Endothelial cell of umbilical vein (primary cell): ENCODE measurements at regions not wholly inside any gene's neighbourhood (a gene's known extent, or its start where the extent isn't known, plus 50 kb on each side); places are given as distances from the start of the nearest gene placed in this dataset.

ENCODE experiments used
- BruUV-seq: library from RNA; stranded (reverse); fragments of 400-500 nt; replicated peaks from 2 replicates; lab custom pipeline; 2021; lab: Mats Ljungman, UMichigan
- CTCF ChIA-PET: fragments of 300-600, 350-600 bp; sonication (Branson Sonifier 250); formaldehyde crosslinking; loops from one replicate; lab custom pipeline; 2021; ENCODE audit warnings: antibody characterized with exemption, inconsistent platforms; lab: Charles Lee
- POLR2A ChIA-PET: fragments of 300-600, 350-600 bp; sonication (Branson Sonifier 250); formaldehyde crosslinking; loops from one replicate; lab custom pipeline; 2021; ENCODE audit warnings: antibody characterized with exemption, inconsistent platforms; lab: Charles Lee
- DNase-seq: peaks from one replicate; pipeline ENCODE4 v3.0.0-alpha.2; 2011; ENCODE audit warnings: low read depth, low spot score
- FAIRE-seq: peaks from 2 replicates; lab custom pipeline; 2011; peaks lifted over from hg19 to GRCh38; lab: Jason Lieb, UNC
- H2AFZ ChIP-seq: 2 replicates; pipeline ENCODE4 v1.6.0; 2012; ENCODE audit warnings: low read depth, low read length, control low read depth, inconsistent platforms
- H3K27ac ChIP-seq: 2 replicates; pipeline ENCODE4 v1.5.1; 2011; ENCODE audit warnings: low read depth, mild to moderate bottlenecking, control low read depth, low read length, moderate library complexity; ENCODE audit not compliant: insufficient read depth
- H3K27me3 ChIP-seq, 2 experiments: 2 replicates each; pipeline versions ENCODE4 v1.6.0 to v1.6.1; 2011; ENCODE audit warnings: low read length in 2 of 2, mixed read lengths in 1 of 2; ENCODE audit not compliant: control insufficient read depth in 2 of 2, insufficient read depth in 2 of 2
- H3K36me3 ChIP-seq, 2 experiments: 2 replicates in 1 of 2; 3 replicates in 1 of 2; pipeline ENCODE4 v1.5.1; 2011; ENCODE audit warnings: low read length in 2 of 2, mild to moderate bottlenecking in 1 of 2, moderate library complexity in 1 of 2; ENCODE audit not compliant: control insufficient read depth in 2 of 2, insufficient read depth in 2 of 2; ENCODE audit errors: extremely low read depth in 1 of 2
- H3K4me1 ChIP-seq: 3 replicates; pipeline ENCODE4 v1.5.1; 2011; ENCODE audit warnings: mild to moderate bottlenecking, low read length; ENCODE audit not compliant: control insufficient read depth, insufficient read depth; ENCODE audit errors: extremely low read depth
- H3K4me2 ChIP-seq: 2 replicates; pipeline ENCODE4 v1.6.1; 2011; ENCODE audit warnings: low read length, control low read depth, mixed read lengths; ENCODE audit not compliant: insufficient read depth
- H3K4me3 ChIP-seq, 3 experiments: fragments of 200-600 bp in 1 of 3; sonication (generic), shearing (Covaris generic) in 1 of 3; replicated peaks in 1 of 3; 2 replicates each; pipeline ENCODE4 v1.5.1; 2011 to 2016; ENCODE audit warnings: control low read depth in 3 of 3, low read length in 3 of 3, mild to moderate bottlenecking in 2 of 3, inconsistent platforms in 1 of 3, low read depth in 1 of 3, moderate library complexity in 1 of 3; ENCODE audit not compliant: insufficient read depth in 1 of 3
- H3K79me2 ChIP-seq: 2 replicates; pipeline ENCODE4 v1.6.0; 2012; ENCODE audit warnings: low read length, inconsistent platforms; ENCODE audit not compliant: control insufficient read depth, insufficient read depth
- H3K9ac ChIP-seq: replicated peaks from 2 replicates; pipeline ENCODE3; 2011; ENCODE audit warnings: low read length, control low read depth; ENCODE audit not compliant: insufficient read depth; ENCODE audit errors: extremely low read depth
- H3K9me1 ChIP-seq: replicated peaks from 3 replicates; pipeline ENCODE4 v1.6.0; 2011; ENCODE audit warnings: mild to moderate bottlenecking, low read length; ENCODE audit not compliant: control insufficient read depth, insufficient read depth; ENCODE audit errors: extremely low read depth
- H3K9me3 ChIP-seq: replicated peaks from 2 replicates; pipeline ENCODE4 v1.5.1; 2012; ENCODE audit warnings: low read length, inconsistent platforms; ENCODE audit not compliant: control insufficient read depth, insufficient read depth
- H4K20me1 ChIP-seq: replicated peaks from 2 replicates; pipeline ENCODE3; 2011; ENCODE audit warnings: mild to moderate bottlenecking, low read length; ENCODE audit not compliant: control insufficient read depth, insufficient read depth; ENCODE audit errors: extremely low read depth
- CTCF ChIP-seq, 2 donors: IDR thresholded peaks; 1 replicate in 1 of 2; 2 replicates in 1 of 2; pipeline ENCODE4 v1.5.1; 2011; ENCODE audit warnings: low read length in 2 of 2, mild to moderate bottlenecking in 2 of 2, moderate library complexity in 2 of 2, control low read depth in 1 of 2, inconsistent platforms in 1 of 2, low read depth in 1 of 2; ENCODE audit not compliant: insufficient read depth in 1 of 2; ENCODE audit errors: extremely low read depth in 1 of 2
- EZH2 ChIP-seq: IDR thresholded peaks from 2 replicates; pipeline ENCODE4 v1.6.1; 2012; ENCODE audit warnings: borderline replicate concordance, low read depth, mild to moderate bottlenecking, moderate library complexity, low read length, inconsistent platforms; ENCODE audit not compliant: severe bottlenecking
- FOS ChIP-seq: IDR thresholded peaks from 2 replicates; pipeline ENCODE4 v1.6.1; 2011; ENCODE audit warnings: mild to moderate bottlenecking, low read length, moderate library complexity, borderline replicate concordance; ENCODE audit not compliant: insufficient read depth
- GATA2 ChIP-seq: IDR thresholded peaks from 2 replicates; pipeline ENCODE4 v1.7.0; 2011; ENCODE audit warnings: low read depth, mild to moderate bottlenecking, moderate library complexity, mixed read lengths, low read length; ENCODE audit not compliant: insufficient read length, insufficient read depth
- JUN ChIP-seq: IDR thresholded peaks from 2 replicates; pipeline ENCODE4 v1.6.1; 2011; ENCODE audit warnings: borderline replicate concordance, low read depth; ENCODE audit not compliant: insufficient read length, insufficient read depth
- MAX ChIP-seq: IDR thresholded peaks from 2 replicates; pipeline ENCODE4 v1.6.1; 2011; ENCODE audit not compliant: insufficient read depth, insufficient read length
- MYC ChIP-seq: IDR thresholded peaks from one replicate; pipeline ENCODE4 v1.6.1; 2011; ENCODE audit warnings: mild to moderate bottlenecking, low read depth, low read length
- POLR2A ChIP-seq: IDR thresholded peaks from 2 replicates; pipeline ENCODE4 v1.6.1; 2012; ENCODE audit warnings: low read depth, mild to moderate bottlenecking, control low read depth, low read length
- POLR2AphosphoS5 ChIP-seq: IDR thresholded peaks from 2 replicates; pipeline ENCODE4 v1.6.1; 2012; ENCODE audit warnings: low read depth, mild to moderate bottlenecking, control low read depth, low read length, moderate library complexity; ENCODE audit not compliant: insufficient read depth
- dilution Hi-C: fragments of 300-500 bp; cut with MboI; formaldehyde crosslinking; loops from one replicate; pipeline ENCODE4 v1.15.0; 2019; ENCODE audit warnings: low sequenced_read_pairs; ENCODE audit not compliant: extremely low pct_ligation_motif_present
- intact Hi-C: fragments of 100-400 bp; cut with micrococcal nuclease; formaldehyde crosslinking; loops from one replicate; pipeline ENCODE4 v1.10.0; 2022

- CTCF ChIA-PET, result no interaction called here
- dilution Hi-C loops, result no loop called here
- Histone ChIP-seq H3K36me3 (no peaks in the 10 kb centered on the region), H2AFZ (no peak overlapping the region), H4K20me1 (no peaks in the 10 kb centered on the region), H3K9ac (no peak overlapping the region), H3K27me3 (no peaks in the 10 kb centered on the region), H3K9me1 (no peaks in the 10 kb centered on the region), H3K27ac (no peak overlapping the region), H3K4me2 (no peak overlapping the region), H3K4me1 (no peaks in the 10 kb centered on the region), H3K4me3 (no peak overlapping the region), H3K9me3 (no peaks in the 10 kb centered on the region), H3K79me2 (no peaks in the 10 kb centered on the region)
- intact Hi-C loops, result no loop called here
- no TSS peak for BruUV-seq
- no peak for FAIRE-seq
- POLR2A ChIA-PET, result no interaction called here
- TF ChIP-seq POLR2AphosphoS5 (no peak), CTCF (IDR thresholded peaks at IDR 0.05; ENCODE audit: extremely low read depth in 1 of 2, insufficient read depth in 1 of 2, low read depth in 1 of 2, low read length in 2 of 2) (no peak), POLR2A (no peak), MAX (no peak), JUN (no peak), GATA2 (no peak), FOS (no peak), MYC (no peak), EZH2 (no peak)
- DNase-seq, result no peak
These were observed 162.9 kb upstream of the RAB4A start for GRCh38 chr1:229107972-229108371.
